Peyer's patch (tissue), 4 donors: ENCODE measurements at regions not wholly inside any gene's neighbourhood (a gene's known extent, or its start where the extent isn't known, plus 50 kb on each side); places are given as distances from the start of the nearest gene placed in this dataset.

ENCODE experiments used
- POLR2A ChIP-seq, 2 donors: fragments of 450-650 bp; IDR thresholded peaks; one replicate each; pipeline ENCODE4 v1.5.1; 2017; ENCODE audit warnings: antibody characterized with exemption in 2 of 2, mild to moderate bottlenecking in 2 of 2, moderate library complexity in 2 of 2
- TF ChIP-seq, protein P1 (sequence below), 6 experiments: fragments of 450-650 bp in 4 of 6; fragments of 200-600 bp in 2 of 6; sonication (generic) in 1 of 6; IDR thresholded peaks; one replicate each; pipeline ENCODE4 v1.5.1; 2017 to 2019; ENCODE audit warnings: antibody characterized with exemption in 6 of 6, mild to moderate bottlenecking in 3 of 6, moderate library complexity in 1 of 6

DNA sequence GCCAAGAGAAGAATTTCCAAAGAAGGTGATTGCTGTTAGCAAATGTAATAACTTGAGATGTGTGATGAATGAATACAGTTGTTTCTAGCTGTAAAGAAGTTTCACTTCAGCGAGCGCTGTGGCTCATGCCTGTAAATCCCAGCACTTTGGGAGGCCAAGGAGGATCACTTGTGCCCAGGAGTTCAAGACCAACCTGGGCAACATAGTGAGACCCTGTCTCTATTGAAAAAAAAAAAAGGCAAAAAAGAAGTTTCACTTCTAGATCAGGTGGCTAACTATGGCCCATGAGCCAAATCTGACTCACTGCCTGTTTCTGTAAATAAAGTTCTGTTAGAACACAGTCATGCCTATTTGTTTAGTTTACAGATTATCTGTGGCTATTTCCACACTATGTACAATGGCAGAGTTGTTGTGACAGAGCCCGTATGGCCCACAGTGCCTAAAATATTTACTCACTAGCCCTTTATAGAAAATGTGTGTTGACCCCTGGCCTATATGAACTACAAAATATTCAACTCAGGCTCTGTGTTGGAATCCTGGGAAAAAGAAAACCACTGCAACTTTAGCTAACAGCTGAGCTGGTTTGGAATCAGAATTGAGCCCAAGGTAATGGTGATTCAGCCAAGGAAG is 54.1 kb upstream of the PRPS1 start:
- TF ChIP-seq, protein P1, sequence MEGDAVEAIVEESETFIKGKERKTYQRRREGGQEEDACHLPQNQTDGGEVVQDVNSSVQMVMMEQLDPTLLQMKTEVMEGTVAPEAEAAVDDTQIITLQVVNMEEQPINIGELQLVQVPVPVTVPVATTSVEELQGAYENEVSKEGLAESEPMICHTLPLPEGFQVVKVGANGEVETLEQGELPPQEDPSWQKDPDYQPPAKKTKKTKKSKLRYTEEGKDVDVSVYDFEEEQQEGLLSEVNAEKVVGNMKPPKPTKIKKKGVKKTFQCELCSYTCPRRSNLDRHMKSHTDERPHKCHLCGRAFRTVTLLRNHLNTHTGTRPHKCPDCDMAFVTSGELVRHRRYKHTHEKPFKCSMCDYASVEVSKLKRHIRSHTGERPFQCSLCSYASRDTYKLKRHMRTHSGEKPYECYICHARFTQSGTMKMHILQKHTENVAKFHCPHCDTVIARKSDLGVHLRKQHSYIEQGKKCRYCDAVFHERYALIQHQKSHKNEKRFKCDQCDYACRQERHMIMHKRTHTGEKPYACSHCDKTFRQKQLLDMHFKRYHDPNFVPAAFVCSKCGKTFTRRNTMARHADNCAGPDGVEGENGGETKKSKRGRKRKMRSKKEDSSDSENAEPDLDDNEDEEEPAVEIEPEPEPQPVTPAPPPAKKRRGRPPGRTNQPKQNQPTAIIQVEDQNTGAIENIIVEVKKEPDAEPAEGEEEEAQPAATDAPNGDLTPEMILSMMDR (IDR thresholded peaks at IDR 0.05), result no peak
- no peak for TF ChIP-seq POLR2A (IDR thresholded peaks at IDR 0.05)
